RCC 7860 (cell line): ENCODE measurements at regions not wholly inside any gene's neighbourhood (a gene's known extent, or its start where the extent isn't known, plus 50 kb on each side); places are given as distances from the start of the nearest gene placed in this dataset.

Source experiments
- DNase-seq: peaks from one replicate; pipeline ENCODE4 v3.0.0-alpha.2; 2015; ENCODE audit warnings: low spot score
- FAIRE-seq: peaks from 2 replicates; lab custom pipeline; 2012; peaks lifted over from hg19 to GRCh38; lab: Jason Lieb, UNC

GRCh38 chr9:109593612-109594011, 95.5 kb upstream of the PTPN3 start:
- FAIRE-seq (no peak), DNase-seq (no peak)

GRCh38 chr9:109597496-109597895, 99.4 kb upstream of the PTPN3 start:
- FAIRE-seq, result no peak
- no peak for DNase-seq

- FAIRE-seq (no peak), DNase-seq (no peak)
Observed at GRCh38 chr9:109599131-109599530, 101.0 kb upstream of the PTPN3 start.

- FAIRE-seq (no peak), DNase-seq (no peak)
Observed at GRCh38 chr9:109599711-109600110, 101.6 kb upstream of the PTPN3 start.

- DNase-seq (peak; percentile 60), FAIRE-seq (peak; percentile 82)
Observed at GRCh38 chr9:109600142-109600541, 102.0 kb upstream of the PTPN3 start.

- DNase-seq, result no peak
- FAIRE-seq, result no peak
Observed at GRCh38 chr9:109601181-109601580, 103.1 kb upstream of the PTPN3 start.

- DNase-seq, result no peak
- FAIRE-seq, result no peak
Observed at GRCh38 chr9:109602987-109603386, 104.9 kb upstream of the PTPN3 start.

- FAIRE-seq, result no peak
- DNase-seq, result no peak
Observed at GRCh38 chr9:109604131-109604530, 106.0 kb upstream of the PTPN3 start.

GRCh38 chr9:109604781-109605180, 106.7 kb upstream of the PTPN3 start:
- DNase-seq, result no peak
- FAIRE-seq, result no peak

GRCh38 chr9:109609060-109609459, 111.0 kb upstream of the PTPN3 start:
- FAIRE-seq, result no peak

GRCh38 chr9:109616571-109617120, 118.5 kb upstream of the PTPN3 start:
- DNase-seq (no peak), FAIRE-seq (no peak)

More at GRCh38 chr9:109609060-109609459, 111.0 kb upstream of the PTPN3 start:
- DNase-seq, result no peak

- no peak for FAIRE-seq
- no peak for DNase-seq
Observed at GRCh38 chr9:109619310-109619709, 121.2 kb upstream of the PTPN3 start.

- FAIRE-seq (no peak), DNase-seq (no peak)
Observed at GRCh38 chr9:109624143-109624542, 126.0 kb upstream of the PTPN3 start.

- FAIRE-seq, result no peak
Observed at GRCh38 chr9:109624896-109625295, 126.8 kb upstream of the PTPN3 start.

GRCh38 chr9:109627042-109627441, 128.9 kb upstream of the PTPN3 start:
- DNase-seq (no peak), FAIRE-seq (no peak)

More at GRCh38 chr9:109624896-109625295, 126.8 kb upstream of the PTPN3 start:
- DNase-seq, result no peak

- no peak for FAIRE-seq
Observed at GRCh38 chr9:109629615-109630014, 131.5 kb upstream of the PTPN3 start.

GRCh38 chr9:109632817-109633216, 134.7 kb upstream of the PTPN3 start:
- DNase-seq (no peak), FAIRE-seq (no peak)

More at GRCh38 chr9:109629615-109630014, 131.5 kb upstream of the PTPN3 start:
- DNase-seq, result no peak

- DNase-seq, result no peak
- FAIRE-seq, result no peak
Observed at GRCh38 chr9:109639674-109640579, 140.1 kb upstream of the PALM2AKAP2 start.

- FAIRE-seq, result no peak
- DNase-seq, result no peak
Observed at GRCh38 chr9:109640580-109641371, 139.2 kb upstream of the PALM2AKAP2 start.

- DNase-seq, result no peak
- FAIRE-seq, result no peak
Observed at GRCh38 chr9:109641372-109641659, 138.7 kb upstream of the PALM2AKAP2 start.

- DNase-seq (no peak), FAIRE-seq (no peak)
Observed at GRCh38 chr9:109652112-109652511, 127.9 kb upstream of the PALM2AKAP2 start.

- FAIRE-seq (peak; percentile 35), DNase-seq (no peak)
Observed at GRCh38 chr9:109652971-109653370, 127.0 kb upstream of the PALM2AKAP2 start.
